Esophagus squamous epithelium (tissue), 4 donors: ENCODE measurements at regions not wholly inside any gene's neighbourhood (a gene's known extent, or its start where the extent isn't known, plus 50 kb on each side); places are given as distances from the start of the nearest gene placed in this dataset.

Source experiments
- CTCF ChIP-seq, 6 experiments: fragments of 450-650 bp in 4 of 6; fragments of 200-600 bp in 2 of 6; sonication (generic) in 2 of 6; IDR thresholded peaks; one replicate each; pipeline ENCODE4 v1.5.1; 2016 to 2019; ENCODE audit warnings: antibody characterized with exemption in 6 of 6, mild to moderate bottlenecking in 4 of 6, moderate library complexity in 4 of 6
- POLR2A ChIP-seq, 4 donors: fragments of 450-650 bp; IDR thresholded peaks; one replicate each; pipeline ENCODE4 v1.6.1; 2017; ENCODE audit warnings: antibody characterized with exemption in 4 of 4, mild to moderate bottlenecking in 4 of 4, moderate library complexity in 3 of 4

DNA sequence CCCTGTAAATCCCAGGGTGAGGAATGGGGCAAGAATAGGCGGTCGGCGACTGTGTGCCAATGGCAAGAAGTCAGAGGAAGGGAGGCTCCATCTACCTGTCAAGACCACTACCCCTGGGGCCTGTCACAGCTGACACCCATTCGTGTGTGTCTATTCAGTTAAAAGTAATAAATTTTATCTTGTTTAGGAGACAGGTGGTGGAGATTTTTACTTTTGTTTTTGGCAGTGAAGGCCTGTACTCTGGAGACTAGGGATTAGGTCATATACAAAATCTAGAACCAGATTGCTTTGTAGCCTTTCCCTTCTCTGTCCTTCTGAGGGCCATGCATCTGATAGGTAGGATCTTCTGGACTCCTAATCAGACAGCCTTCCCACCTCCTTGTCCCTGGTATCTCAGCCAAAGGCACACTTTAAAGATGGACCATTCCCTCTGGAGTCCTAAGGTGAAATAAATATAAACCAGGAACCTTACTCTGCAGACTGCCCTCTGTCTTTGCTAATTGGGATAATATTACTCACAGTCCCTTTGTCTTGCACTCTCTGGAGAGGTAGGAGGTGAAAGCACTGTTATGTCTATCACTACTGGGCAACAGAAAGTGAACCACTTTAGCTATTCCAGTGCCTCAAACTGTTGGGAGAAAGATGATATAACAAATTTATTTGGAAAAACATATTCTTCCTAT lies 213.2 kb upstream of the ACTBL2 start:
- no peak for TF ChIP-seq POLR2A (IDR thresholded peaks at IDR 0.05)
- peak in 2 of 6 experiments; percentile 12 to 36 for TF ChIP-seq CTCF (IDR thresholded peaks at IDR 0.05)
